ENCODE measurements at regions not wholly inside any gene's neighbourhood (a gene's known extent, or its start where the extent isn't known, plus 50 kb on each side); places are given as distances from the start of the nearest gene placed in this dataset.

DNA sequence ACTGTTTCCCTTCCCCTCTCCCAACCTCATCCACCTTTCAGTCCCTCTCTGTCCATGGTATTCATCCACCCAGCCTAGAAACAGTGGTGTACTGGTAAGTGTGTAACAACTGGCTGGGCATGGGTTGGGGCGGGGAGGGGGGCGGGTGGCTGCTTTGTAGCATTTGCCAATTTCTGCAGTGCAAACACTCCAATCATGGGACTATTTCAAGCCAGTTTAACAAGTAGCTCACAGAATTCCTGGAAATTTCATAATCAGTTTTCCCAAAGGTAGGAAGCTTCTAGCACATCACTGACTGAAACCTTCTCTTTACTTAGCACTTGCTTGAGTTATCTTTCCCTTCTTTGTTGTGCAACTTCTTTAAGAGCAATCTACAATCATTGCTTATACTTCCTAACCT lies 100.8 kb upstream of the WASF3 start:
- CTCF ChIA-PET = no interaction called here

DNA sequence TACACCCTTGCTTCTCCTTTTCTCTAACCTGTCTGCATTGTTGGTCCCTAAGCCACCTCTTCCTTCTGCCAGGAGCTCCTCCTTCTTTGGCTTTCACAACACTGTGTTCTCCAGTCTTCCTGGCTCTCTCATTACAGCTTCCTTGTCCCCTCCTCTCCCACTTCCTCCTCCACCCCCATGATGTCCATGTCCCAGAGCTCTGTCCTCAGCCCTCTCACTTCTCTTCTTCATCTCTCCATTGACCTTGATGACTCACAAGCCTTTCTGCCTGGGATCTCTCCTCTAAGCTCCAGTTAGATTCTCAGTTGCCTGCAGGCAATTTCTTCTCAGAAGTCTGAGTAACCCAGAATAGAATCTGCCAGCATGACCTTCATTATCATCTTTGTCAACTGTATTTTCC lies 100.3 kb upstream of the WASF3 start:
- H3K36me3 Mint-ChIP-seq (ENCODE audit: low read depth) = no peaks in the 10 kb centered on the region
- H3K27me3 Mint-ChIP-seq = peaks cover 35% of the 10 kb centered on the region
- H3K4me3 Mint-ChIP-seq = no peak overlapping the region
- DNase-seq = no peak
- H3K4me1 Mint-ChIP-seq = no peaks in the 10 kb centered on the region
- no peaks in the 10 kb centered on the region for H3K9me3 Mint-ChIP-seq
- no peak overlapping the region for H3K27ac Mint-ChIP-seq
- ChIA-PET POLR2A (no interaction called here), CTCF (no interaction called here)

More for the DNA sequence above, 100.8 kb upstream of the WASF3 start:
- POLR2A ChIA-PET = no interaction called here
- H3K4me1 Mint-ChIP-seq = no peaks in the 10 kb centered on the region
- H3K9me3 Mint-ChIP-seq = no peaks in the 10 kb centered on the region
- no peak for DNase-seq
- H3K4me3 Mint-ChIP-seq = no peak overlapping the region
- no peak overlapping the region for H3K27ac Mint-ChIP-seq
- H3K27me3 Mint-ChIP-seq = peaks cover 32% of the 10 kb centered on the region
- no peaks in the 10 kb centered on the region for H3K36me3 Mint-ChIP-seq (ENCODE audit: low read depth)

- Mint-ChIP-seq H3K27me3 (peaks cover 29% of the 10 kb centered on the region), H3K27ac (no peak overlapping the region), H3K36me3 (ENCODE audit: low read depth) (no peaks in the 10 kb centered on the region), H3K4me3 (no peak overlapping the region), H3K4me1 (no peaks in the 10 kb centered on the region), H3K9me3 (no peaks in the 10 kb centered on the region)
- ChIA-PET CTCF (no interaction called here), POLR2A (no interaction called here)
- no peak for DNase-seq
Observed at GRCh38 chr13:26458196-26458749, 99.2 kb upstream of the WASF3 start.

GRCh38 chr13:26459276-26460131 lies 98.0 kb upstream of the WASF3 start:
- POLR2A ChIA-PET = no interaction called here
- CTCF ChIA-PET = interaction anchor here (0.6 kb wide), 1 partner anchor 207 kb away, joined by 3 read pairs; no protein-coding TSS in a partner anchor
- H3K27ac Mint-ChIP-seq = no peak overlapping the region
- no peaks in the 10 kb centered on the region for H3K4me1 Mint-ChIP-seq
- H3K27me3 Mint-ChIP-seq = peaks cover 21% of the 10 kb centered on the region
- no peaks in the 10 kb centered on the region for H3K9me3 Mint-ChIP-seq
- DNase-seq = no peak
- no peak overlapping the region for H3K4me3 Mint-ChIP-seq
- no peaks in the 10 kb centered on the region for H3K36me3 Mint-ChIP-seq (ENCODE audit: low read depth)

DNA sequence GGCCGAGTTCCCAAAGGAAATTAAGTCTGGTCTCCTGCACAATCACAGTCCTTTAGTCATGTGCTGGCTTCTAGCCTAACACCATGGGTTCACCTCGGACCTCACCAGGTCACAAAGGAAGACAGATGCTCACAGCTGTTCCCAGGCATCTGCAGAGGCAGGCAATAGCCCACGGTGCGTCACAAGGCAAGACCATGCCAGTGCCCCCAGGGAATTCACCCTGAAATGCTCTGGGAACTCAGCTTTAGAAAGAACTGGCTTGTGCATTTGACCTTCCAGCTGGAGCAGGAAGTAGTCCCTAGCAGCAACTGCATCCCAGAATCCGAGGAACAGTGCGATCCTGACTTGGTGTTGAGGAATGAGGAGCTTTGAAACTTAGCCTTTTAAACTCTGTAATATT lies 96.8 kb upstream of the WASF3 start:
- Mint-ChIP-seq H3K27ac (no peak overlapping the region), H3K4me1 (no peaks in the 10 kb centered on the region), H3K36me3 (ENCODE audit: low read depth) (no peaks in the 10 kb centered on the region), H3K27me3 (peaks cover 17% of the 10 kb centered on the region), H3K9me3 (no peaks in the 10 kb centered on the region), H3K4me3 (no peak overlapping the region)
- ChIA-PET CTCF (no interaction called here), POLR2A (no interaction called here)
- no peak for DNase-seq

- DNase-seq = no peak
- ChIA-PET CTCF (interaction anchor here (0.6 kb wide), 1 partner anchor 311 kb away, joined by 3 read pairs; no protein-coding TSS in a partner anchor), POLR2A (no interaction called here)
- Mint-ChIP-seq H3K27me3 (peaks cover 5% of the 10 kb centered on the region), H3K36me3 (ENCODE audit: low read depth) (no peaks in the 10 kb centered on the region), H3K27ac (no peak overlapping the region), H3K4me1 (no peaks in the 10 kb centered on the region), H3K4me3 (no peak overlapping the region), H3K9me3 (no peaks in the 10 kb centered on the region)
Observed at GRCh38 chr13:26463296-26463695, 94.2 kb upstream of the WASF3 start.

DNA sequence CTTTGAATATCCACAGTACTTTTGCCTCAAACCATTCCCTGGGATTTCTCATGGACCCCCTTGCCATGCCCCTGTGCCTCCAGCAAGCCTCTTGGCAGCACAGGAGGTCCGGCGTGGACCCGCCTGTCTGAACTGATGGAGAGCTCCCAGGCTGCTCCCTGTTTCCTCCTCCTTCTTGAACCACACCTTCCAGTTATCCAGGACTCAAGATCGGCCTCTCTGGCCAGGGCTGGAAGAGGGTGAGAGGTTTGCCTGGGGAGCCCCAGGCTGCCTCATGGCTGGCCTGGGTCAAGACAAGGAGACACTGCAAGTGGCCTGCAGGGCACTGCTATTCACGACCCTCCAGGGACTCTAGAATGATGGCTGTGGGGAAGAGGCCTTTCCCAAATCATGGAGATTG lies 93.6 kb upstream of the WASF3 start:
- no peak for DNase-seq
- Mint-ChIP-seq H3K27ac (no peak overlapping the region), H3K4me3 (no peak overlapping the region), H3K4me1 (no peaks in the 10 kb centered on the region), H3K9me3 (no peaks in the 10 kb centered on the region), H3K36me3 (ENCODE audit: low read depth) (no peaks in the 10 kb centered on the region), H3K27me3 (peaks cover 6% of the 10 kb centered on the region)
- POLR2A ChIA-PET = no interaction called here
- CTCF ChIA-PET = no interaction called here

DNA sequence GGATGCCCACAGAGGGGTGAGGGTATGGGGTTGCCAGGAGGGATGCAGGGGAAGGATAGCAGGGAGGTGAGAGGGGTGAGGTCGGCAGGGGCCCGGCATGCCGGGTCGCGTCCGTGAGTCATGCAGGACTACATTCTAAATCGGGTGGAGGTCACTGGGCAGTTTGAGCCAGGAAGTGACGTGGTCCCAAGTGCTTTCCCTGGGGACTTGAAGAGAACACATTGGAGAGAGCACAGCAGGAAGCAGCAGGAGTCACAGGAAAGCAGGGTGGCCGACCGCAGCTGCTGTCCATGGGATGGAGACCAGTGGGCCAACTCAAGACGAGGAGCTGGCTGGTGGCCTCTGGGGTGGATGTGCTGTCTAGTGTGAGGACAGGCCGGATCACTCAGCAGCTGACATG lies 92.0 kb upstream of the WASF3 start:
- Mint-ChIP-seq H3K4me1 (no peaks in the 10 kb centered on the region), H3K27me3 (peaks cover 10% of the 10 kb centered on the region), H3K27ac (no peak overlapping the region), H3K36me3 (ENCODE audit: low read depth) (no peaks in the 10 kb centered on the region), H3K9me3 (no peaks in the 10 kb centered on the region), H3K4me3 (no peak overlapping the region)
- ChIA-PET POLR2A (no interaction called here), CTCF (no interaction called here)
- DNase-seq = no peak

DNA sequence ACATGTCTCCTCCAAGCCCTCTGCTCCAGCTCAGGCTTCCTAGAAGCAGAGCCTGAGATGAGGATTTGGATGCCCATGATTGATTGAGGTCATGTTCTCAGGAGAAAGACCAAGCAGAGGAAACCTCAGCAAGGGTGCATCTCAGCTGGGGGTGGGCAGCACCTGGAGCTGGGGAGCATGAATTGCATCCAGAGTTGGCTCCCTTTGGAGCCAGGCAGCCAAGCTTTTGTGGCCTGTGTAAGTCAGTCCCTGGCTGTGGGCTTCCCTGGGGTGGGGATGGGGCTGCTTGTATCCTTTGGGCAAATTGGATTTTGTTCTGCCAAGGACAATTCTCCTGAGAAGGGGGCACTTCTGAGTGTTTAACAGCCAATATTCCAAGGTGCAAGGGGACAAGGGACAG lies 91.5 kb upstream of the WASF3 start:
- Mint-ChIP-seq H3K4me1 (no peaks in the 10 kb centered on the region), H3K27ac (no peak overlapping the region), H3K9me3 (no peaks in the 10 kb centered on the region), H3K36me3 (ENCODE audit: low read depth) (no peaks in the 10 kb centered on the region), H3K4me3 (no peak overlapping the region), H3K27me3 (peaks cover 10% of the 10 kb centered on the region)
- ChIA-PET POLR2A (no interaction called here), CTCF (no interaction called here)
- DNase-seq = no peak

- POLR2A ChIA-PET = no interaction called here
Observed at GRCh38 chr13:26468265-26468801, 89.2 kb upstream of the WASF3 start.

DNA sequence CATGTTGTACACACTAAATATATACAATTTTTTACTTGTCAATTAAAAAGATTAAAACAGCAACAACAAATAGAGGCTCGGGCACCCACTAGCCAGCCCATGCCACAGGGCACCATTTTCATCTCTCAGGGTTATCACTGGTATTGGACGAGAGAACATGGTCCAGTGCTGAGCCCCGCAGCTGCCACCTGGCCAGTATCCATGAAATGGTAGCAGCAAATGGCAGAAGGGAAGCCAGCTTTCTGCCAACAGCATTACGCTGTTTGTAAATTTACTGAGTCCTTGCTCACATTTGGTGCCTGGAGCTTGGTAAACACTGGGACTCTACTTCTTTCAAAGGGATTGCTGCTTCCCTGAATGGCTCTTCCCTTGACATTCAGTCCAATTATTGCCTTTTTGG lies 87.9 kb upstream of the WASF3 start:
- no peak overlapping the region for H3K4me3 Mint-ChIP-seq
- CTCF ChIA-PET = interaction anchor here (1.1 kb wide), 1 partner anchor 285 kb away, joined by 3 read pairs; no protein-coding TSS in a partner anchor
- no peaks in the 10 kb centered on the region for H3K4me1 Mint-ChIP-seq
- POLR2A ChIA-PET = interaction anchor here (0.6 kb wide), 1 partner anchor 322 kb away, joined by 3 read pairs; no protein-coding TSS in a partner anchor
- no peaks in the 10 kb centered on the region for H3K36me3 Mint-ChIP-seq (ENCODE audit: low read depth)
- no peak overlapping the region for H3K27ac Mint-ChIP-seq
- peaks cover 6% of the 10 kb centered on the region for H3K27me3 Mint-ChIP-seq
- no peak for DNase-seq
- H3K9me3 Mint-ChIP-seq = peaks cover 3% of the 10 kb centered on the region

More at GRCh38 chr13:26468265-26468801, 89.2 kb upstream of the WASF3 start:
- Mint-ChIP-seq H3K27me3 (peaks cover 6% of the 10 kb centered on the region), H3K27ac (no peak overlapping the region), H3K4me3 (no peak overlapping the region), H3K36me3 (ENCODE audit: low read depth) (no peaks in the 10 kb centered on the region), H3K4me1 (no peaks in the 10 kb centered on the region), H3K9me3 (peaks cover 3% of the 10 kb centered on the region)
- CTCF ChIA-PET = no interaction called here
- no peak for DNase-seq

GRCh38 chr13:26471807-26472206 lies 85.7 kb upstream of the WASF3 start:
- H3K27me3 Mint-ChIP-seq = peaks cover 6% of the 10 kb centered on the region
- H3K27ac Mint-ChIP-seq = no peak overlapping the region
- ChIA-PET POLR2A (no interaction called here), CTCF (interaction anchor here (0.7 kb wide), 1 partner anchor 80 kb away, joined by 3 read pairs; no protein-coding TSS in a partner anchor)
- DNase-seq = no peak
- H3K4me1 Mint-ChIP-seq = peaks cover 10% of the 10 kb centered on the region
- H3K4me3 Mint-ChIP-seq = no peak overlapping the region
- peaks cover 3% of the 10 kb centered on the region for H3K9me3 Mint-ChIP-seq
- H3K36me3 Mint-ChIP-seq (ENCODE audit: low read depth) = no peaks in the 10 kb centered on the region

GRCh38 chr13:26473571-26474230 lies 83.8 kb upstream of the WASF3 start:
- peaks cover 13% of the 10 kb centered on the region for H3K4me1 Mint-ChIP-seq
- H3K4me3 Mint-ChIP-seq = no peak overlapping the region
- no peaks in the 10 kb centered on the region for H3K36me3 Mint-ChIP-seq (ENCODE audit: low read depth)
- CTCF ChIA-PET = no interaction called here
- peaks cover 3% of the 10 kb centered on the region for H3K9me3 Mint-ChIP-seq
- no peak for DNase-seq
- H3K27ac Mint-ChIP-seq = no peak overlapping the region
- peaks cover 5% of the 10 kb centered on the region for H3K27me3 Mint-ChIP-seq
- POLR2A ChIA-PET = no interaction called here
